ENCODE measurements at regions not wholly inside any gene's neighbourhood (a gene's known extent, or its start where the extent isn't known, plus 50 kb on each side); places are given as distances from the start of the nearest gene placed in this dataset.

GRCh38 chr11:82046778-82047177, 686.9 kb downstream of the FAM181B start:
- TF ChIP-seq CTCF (IDR thresholded peaks at IDR 0.05; ENCODE audit: extremely low read depth in 1 of 2, insufficient read depth in 1 of 2, low read depth in 1 of 2, low read length in 2 of 2) (no peak), POLR2AphosphoS5 (IDR thresholded peaks at IDR 0.05; ENCODE audit: insufficient read depth, low read depth, low read length) (no peak), EZH2 (IDR thresholded peaks at IDR 0.05; ENCODE audit: borderline replicate concordance, low read depth, low read length, severe bottlenecking) (no peak), POLR2A (IDR thresholded peaks at IDR 0.05; ENCODE audit: low read depth, low read length) (no peak), FOS (IDR thresholded peaks at IDR 0.05; ENCODE audit: borderline replicate concordance, insufficient read depth, low read length) (no peak), MAX (IDR thresholded peaks at IDR 0.05; ENCODE audit: insufficient read depth, insufficient read length) (no peak), GATA2 (IDR thresholded peaks at IDR 0.05; ENCODE audit: insufficient read depth, insufficient read length, low read depth, low read length) (no peak)
